Astrocyte (in vitro differentiated cells and primary cell): ENCODE measurements at regions not wholly inside any gene's neighbourhood (a gene's known extent, or its start where the extent isn't known, plus 50 kb on each side); places are given as distances from the start of the nearest gene placed in this dataset.

Experiments
- DNase-seq: peaks from one replicate; pipeline ENCODE4 v3.0.0-alpha.2; 2010; ENCODE audit warnings: low read depth
- FAIRE-seq: peaks from 2 replicates; lab custom pipeline; 2011; peaks lifted over from hg19 to GRCh38; lab: Jason Lieb, UNC
- H2AFZ ChIP-seq: 2 replicates; pipeline ENCODE4 v1.6.0; 2012; ENCODE audit warnings: low read depth, low read length, inconsistent platforms
- H3K27ac ChIP-seq: 2 replicates; pipeline ENCODE4 v1.5.1; 2011; ENCODE audit warnings: low read depth, low read length, inconsistent platforms
- H3K27me3 ChIP-seq: 2 replicates; pipeline ENCODE4 v1.6.0; 2011; ENCODE audit warnings: low read length, inconsistent platforms; ENCODE audit not compliant: insufficient read depth
- H3K36me3 ChIP-seq: 2 replicates; pipeline ENCODE4 v1.5.1; 2011; ENCODE audit warnings: low read length, inconsistent platforms; ENCODE audit not compliant: insufficient read depth
- H3K4me1 ChIP-seq: 2 replicates; pipeline ENCODE4 v1.5.1; 2011; ENCODE audit warnings: low read length, inconsistent platforms; ENCODE audit not compliant: insufficient read depth
- H3K4me2 ChIP-seq: 2 replicates; pipeline ENCODE4 v1.6.0; 2012; ENCODE audit warnings: low read length, inconsistent platforms
- H3K4me3 ChIP-seq: 2 replicates; pipeline ENCODE4 v1.5.1; 2011; ENCODE audit warnings: low read depth, mild to moderate bottlenecking, low read length, inconsistent platforms; ENCODE audit not compliant: insufficient read depth
- H3K79me2 ChIP-seq: 2 replicates; pipeline ENCODE4 v1.6.0; 2012; ENCODE audit warnings: mild to moderate bottlenecking, low read length, inconsistent platforms; ENCODE audit not compliant: insufficient read depth
- H3K9ac ChIP-seq: 2 replicates; pipeline ENCODE4 v1.6.0; 2012; ENCODE audit warnings: mild to moderate bottlenecking, low read length, inconsistent platforms
- H3K9me3 ChIP-seq: 2 replicates; pipeline ENCODE4 v1.5.1; 2012; ENCODE audit warnings: low read depth, mild to moderate bottlenecking, low read length, inconsistent platforms; ENCODE audit not compliant: insufficient read depth
- H4K20me1 ChIP-seq: 2 replicates; pipeline ENCODE4 v1.6.0; 2012; ENCODE audit warnings: low read length, inconsistent platforms; ENCODE audit not compliant: insufficient read depth
- H3K27ac Mint-ChIP-seq: one replicate; pipeline ENCODE4 v1.8.0; 2021; ENCODE audit warnings: mild to moderate bottlenecking, mixed read lengths; ENCODE audit not compliant: unreplicated experiment
- H3K27me3 Mint-ChIP-seq: one replicate; pipeline ENCODE4 v1.8.0; 2021; ENCODE audit warnings: low read depth, mixed read lengths; ENCODE audit not compliant: unreplicated experiment
- H3K36me3 Mint-ChIP-seq: one replicate; pipeline ENCODE4 v1.8.0; 2021; ENCODE audit warnings: low read depth, mixed read lengths; ENCODE audit not compliant: unreplicated experiment
- H3K4me1 Mint-ChIP-seq: one replicate; pipeline ENCODE4 v1.8.0; 2021; ENCODE audit warnings: low read depth, mixed read lengths; ENCODE audit not compliant: unreplicated experiment
- H3K4me3 Mint-ChIP-seq: one replicate; pipeline ENCODE4 v1.8.0; 2021; ENCODE audit warnings: mild to moderate bottlenecking, moderate library complexity, mixed read lengths; ENCODE audit not compliant: unreplicated experiment
- H3K9me3 Mint-ChIP-seq: one replicate; pipeline ENCODE4 v1.8.0; 2021; ENCODE audit warnings: mild to moderate bottlenecking, mixed read lengths; ENCODE audit not compliant: unreplicated experiment
- CTCF ChIP-seq: IDR thresholded peaks from 2 replicates; pipeline ENCODE4 v1.5.1; 2011; ENCODE audit warnings: low read depth, mild to moderate bottlenecking, inconsistent platforms, low read length, moderate library complexity; ENCODE audit not compliant: insufficient read depth
- EZH2 ChIP-seq: IDR thresholded peaks from 2 replicates; pipeline ENCODE4 v1.6.1; 2012; ENCODE audit warnings: mild to moderate bottlenecking, low read length, inconsistent platforms; ENCODE audit not compliant: insufficient read depth

GRCh38 chr9:1791191-1791590, 224.0 kb upstream of the SMARCA2 start:
- Mint-ChIP-seq H3K9me3 (no peaks in the 10 kb centered on the region), H3K36me3 (no peaks in the 10 kb centered on the region), H3K4me1 (no peaks in the 10 kb centered on the region), H3K4me3 (no peak overlapping the region), H3K27ac (no peak overlapping the region), H3K27me3 (peaks cover 13% of the 10 kb centered on the region)
- H4K20me1 ChIP-seq = no peaks in the 10 kb centered on the region
- no peaks in the 10 kb centered on the region for H3K4me1 ChIP-seq
- DNase-seq (no peak), FAIRE-seq (no peak)
- TF ChIP-seq EZH2 = no peak
- TF ChIP-seq CTCF = no peak
- H3K4me3 ChIP-seq = no peak overlapping the region
- no peak overlapping the region for H3K27ac ChIP-seq
- no peak overlapping the region for H2AFZ ChIP-seq
- peaks cover 2% of the 10 kb centered on the region for H3K9me3 ChIP-seq
- no peaks in the 10 kb centered on the region for H3K36me3 ChIP-seq
- H3K27me3 ChIP-seq = no peaks in the 10 kb centered on the region
- no peak overlapping the region for H3K4me2 ChIP-seq
- no peak overlapping the region for H3K9ac ChIP-seq
- no peaks in the 10 kb centered on the region for H3K79me2 ChIP-seq

- FAIRE-seq (no peak), DNase-seq (no peak)
- TF ChIP-seq EZH2 = no peak
- TF ChIP-seq CTCF = no peak
- peaks cover 14% of the 10 kb centered on the region for H3K27me3 Mint-ChIP-seq
- no peak overlapping the region for H3K27ac Mint-ChIP-seq
- H2AFZ ChIP-seq = no peak overlapping the region
- H3K27ac ChIP-seq = no peak overlapping the region
- no peak overlapping the region for H3K4me3 Mint-ChIP-seq
- H3K4me1 ChIP-seq = no peaks in the 10 kb centered on the region
- H3K36me3 Mint-ChIP-seq = no peaks in the 10 kb centered on the region
- H3K9ac ChIP-seq = no peak overlapping the region
- no peaks in the 10 kb centered on the region for H3K4me1 Mint-ChIP-seq
- H3K4me2 ChIP-seq = no peak overlapping the region
- no peaks in the 10 kb centered on the region for H3K9me3 Mint-ChIP-seq
- no peaks in the 10 kb centered on the region for H3K79me2 ChIP-seq
- H3K27me3 ChIP-seq = no peaks in the 10 kb centered on the region
- no peaks in the 10 kb centered on the region for H3K36me3 ChIP-seq
- H3K9me3 ChIP-seq = peaks cover 2% of the 10 kb centered on the region
- no peak overlapping the region for H3K4me3 ChIP-seq
- H4K20me1 ChIP-seq = no peaks in the 10 kb centered on the region
These were observed 220.4 kb upstream of the SMARCA2 start for GRCh38 chr9:1794547-1795270.

GRCh38 chr9:1804128-1804865, 210.8 kb upstream of the SMARCA2 start:
- no peaks in the 10 kb centered on the region for H3K9me3 Mint-ChIP-seq
- Histone ChIP-seq H4K20me1 (no peaks in the 10 kb centered on the region), H3K4me2 (no peak overlapping the region), H3K27ac (no peak overlapping the region), H3K27me3 (no peaks in the 10 kb centered on the region), H2AFZ (no peak overlapping the region), H3K79me2 (no peaks in the 10 kb centered on the region), H3K36me3 (no peaks in the 10 kb centered on the region), H3K9ac (no peak overlapping the region), H3K4me1 (no peaks in the 10 kb centered on the region), H3K4me3 (no peak overlapping the region), H3K9me3 (peaks cover 3% of the 10 kb centered on the region)
- no peaks in the 10 kb centered on the region for H3K4me1 Mint-ChIP-seq
- FAIRE-seq (no peak), DNase-seq (no peak)
- no peak overlapping the region for H3K4me3 Mint-ChIP-seq
- no peaks in the 10 kb centered on the region for H3K27me3 Mint-ChIP-seq
- no peak overlapping the region for H3K27ac Mint-ChIP-seq
- TF ChIP-seq EZH2 = no peak
- no peak for TF ChIP-seq CTCF
- no peaks in the 10 kb centered on the region for H3K36me3 Mint-ChIP-seq
